GM23248 (cell line): ENCODE measurements at regions not wholly inside any gene's neighbourhood (a gene's known extent, or its start where the extent isn't known, plus 50 kb on each side); places are given as distances from the start of the nearest gene placed in this dataset.

ENCODE experiments used
- EZH2 ChIP-seq: fragments of 200-600 bp; sonication (generic); IDR thresholded peaks from 2 replicates; pipeline ENCODE4 v1.6.1; 2018; ENCODE audit warnings: antibody characterized with exemption, mild to moderate bottlenecking; ENCODE audit not compliant: insufficient read depth, poor library complexity, severe bottlenecking
- EZH2phosphoT487 ChIP-seq: fragments of 200-600 bp; sonication (generic); IDR thresholded peaks from 2 replicates; pipeline ENCODE4 v1.6.1; 2018; ENCODE audit warnings: antibody characterized with exemption, moderate library complexity, mild to moderate bottlenecking, low read depth; ENCODE audit not compliant: insufficient read depth

GRCh38 chr10:2205406-2205805 lies 468.1 kb upstream of the ADARB2 start:
- TF ChIP-seq EZH2 (no peak), EZH2phosphoT487 (no peak)
